ENCODE measurements at regions not wholly inside any gene's neighbourhood (a gene's known extent, or its start where the extent isn't known, plus 50 kb on each side); places are given as distances from the start of the nearest gene placed in this dataset.
A peak's percentile ranks its signal among the peaks of the same experiment; 100 is the strongest.

DNA sequence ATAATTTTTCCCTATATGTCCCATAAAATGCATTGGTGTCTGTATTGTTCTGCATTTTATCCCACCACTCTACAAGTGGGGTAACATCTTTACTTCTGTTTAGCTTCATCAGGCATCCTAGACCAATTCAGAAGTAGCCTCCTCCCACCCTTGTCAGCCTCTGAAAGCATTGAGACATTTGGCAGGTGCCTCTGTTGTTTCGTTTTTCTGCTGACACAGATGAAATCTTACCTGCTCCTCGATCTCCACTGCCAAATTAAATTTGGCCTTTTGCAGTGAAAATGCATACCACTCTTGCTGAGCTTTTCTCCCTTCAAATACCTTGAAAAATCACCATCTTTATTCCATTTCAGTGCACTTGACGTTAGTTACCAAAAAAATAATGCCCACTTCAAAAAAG lies 83.5 kb upstream of the STARD13 start:
- DNase-seq (ENCODE audit: low read depth), result no peak
- no peak overlapping the region for H3K4me3 ChIP-seq (ENCODE audit: low read depth, low read length)
- TF ChIP-seq, protein P1, sequence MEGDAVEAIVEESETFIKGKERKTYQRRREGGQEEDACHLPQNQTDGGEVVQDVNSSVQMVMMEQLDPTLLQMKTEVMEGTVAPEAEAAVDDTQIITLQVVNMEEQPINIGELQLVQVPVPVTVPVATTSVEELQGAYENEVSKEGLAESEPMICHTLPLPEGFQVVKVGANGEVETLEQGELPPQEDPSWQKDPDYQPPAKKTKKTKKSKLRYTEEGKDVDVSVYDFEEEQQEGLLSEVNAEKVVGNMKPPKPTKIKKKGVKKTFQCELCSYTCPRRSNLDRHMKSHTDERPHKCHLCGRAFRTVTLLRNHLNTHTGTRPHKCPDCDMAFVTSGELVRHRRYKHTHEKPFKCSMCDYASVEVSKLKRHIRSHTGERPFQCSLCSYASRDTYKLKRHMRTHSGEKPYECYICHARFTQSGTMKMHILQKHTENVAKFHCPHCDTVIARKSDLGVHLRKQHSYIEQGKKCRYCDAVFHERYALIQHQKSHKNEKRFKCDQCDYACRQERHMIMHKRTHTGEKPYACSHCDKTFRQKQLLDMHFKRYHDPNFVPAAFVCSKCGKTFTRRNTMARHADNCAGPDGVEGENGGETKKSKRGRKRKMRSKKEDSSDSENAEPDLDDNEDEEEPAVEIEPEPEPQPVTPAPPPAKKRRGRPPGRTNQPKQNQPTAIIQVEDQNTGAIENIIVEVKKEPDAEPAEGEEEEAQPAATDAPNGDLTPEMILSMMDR (IDR thresholded peaks at IDR 0.05; ENCODE audit: insufficient read depth, low read depth, low read length, missing control alignments), result no peak

DNA sequence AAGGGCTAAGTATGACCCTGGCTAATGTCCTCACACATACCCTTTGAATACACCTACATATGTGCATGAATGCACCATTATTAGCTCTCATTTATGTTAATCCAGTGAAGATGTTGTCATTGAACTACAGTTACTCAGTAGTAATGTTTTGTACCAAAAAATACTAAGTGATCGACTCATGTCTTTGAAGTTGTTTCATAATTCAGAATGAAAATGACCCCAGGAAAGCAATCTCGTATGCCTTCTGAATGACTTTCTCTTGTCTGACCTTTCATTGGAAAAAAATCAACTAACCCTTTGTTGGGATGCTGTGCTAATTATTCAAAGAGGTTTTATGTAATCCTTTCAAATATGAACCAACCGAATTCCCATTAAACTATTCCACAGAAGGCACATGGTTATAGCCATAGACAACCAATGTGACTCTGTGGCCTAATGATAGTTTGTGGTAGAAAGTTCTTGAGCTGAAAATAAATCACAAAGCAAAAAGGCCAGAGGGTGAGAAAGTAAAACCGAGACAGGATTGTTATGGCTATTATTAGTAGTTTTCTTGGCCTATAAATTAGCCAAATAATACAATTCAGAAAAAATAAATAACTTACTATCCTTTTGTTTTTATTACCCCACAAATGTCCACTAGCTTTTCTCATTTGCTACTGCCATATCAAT lies 86.8 kb upstream of the STARD13 start:
- TF ChIP-seq, protein P1 (IDR thresholded peaks at IDR 0.05; ENCODE audit: insufficient read depth, low read depth, low read length, missing control alignments), result no peak

DNA sequence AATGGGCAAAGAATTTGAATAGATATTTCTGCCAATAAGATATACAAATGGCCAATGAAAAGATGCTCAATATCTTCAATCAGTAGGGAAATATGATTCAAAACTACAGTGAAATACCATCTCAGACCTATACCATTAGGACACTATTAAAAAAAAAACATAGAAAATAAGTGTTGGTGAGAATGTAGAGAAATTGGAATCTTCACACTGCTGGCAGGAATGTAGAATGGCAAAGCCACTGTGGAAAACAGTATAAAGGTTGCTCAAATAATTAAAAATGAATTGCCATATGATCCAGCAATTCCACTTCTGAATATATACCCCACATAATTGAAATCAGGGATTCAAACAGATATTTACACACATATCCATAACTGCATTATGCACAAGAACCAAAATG lies 88.1 kb upstream of the STARD13 start:
- no peak for DNase-seq (ENCODE audit: low read depth)
- H3K4me3 ChIP-seq (ENCODE audit: low read depth, low read length), result no peak overlapping the region
- TF ChIP-seq, protein P1 (IDR thresholded peaks at IDR 0.05; ENCODE audit: insufficient read depth, low read depth, low read length, missing control alignments), result no peak

More for the DNA sequence above, 86.8 kb upstream of the STARD13 start:
- DNase-seq (ENCODE audit: low read depth), result peak; percentile 33
- no peak overlapping the region for H3K4me3 ChIP-seq (ENCODE audit: low read depth, low read length)

GRCh38 chr13:33375421-33375820 lies 89.9 kb upstream of the STARD13 start:
- no peak for DNase-seq (ENCODE audit: low read depth)
- no peak overlapping the region for H3K4me3 ChIP-seq (ENCODE audit: low read depth, low read length)
- TF ChIP-seq, protein P1 (IDR thresholded peaks at IDR 0.05; ENCODE audit: insufficient read depth, low read depth, low read length, missing control alignments), result no peak

- DNase-seq (ENCODE audit: low read depth), result no peak
- TF ChIP-seq, protein P1 (IDR thresholded peaks at IDR 0.05; ENCODE audit: insufficient read depth, low read depth, low read length, missing control alignments), result no peak
- no peak overlapping the region for H3K4me3 ChIP-seq (ENCODE audit: low read depth, low read length)
These were observed 90.7 kb upstream of the STARD13 start for GRCh38 chr13:33376212-33376611.

GRCh38 chr13:33377411-33377810 lies 91.9 kb upstream of the STARD13 start:
- H3K4me3 ChIP-seq (ENCODE audit: low read depth, low read length), result no peak overlapping the region
- no peak for DNase-seq (ENCODE audit: low read depth)
- TF ChIP-seq, protein P1 (IDR thresholded peaks at IDR 0.05; ENCODE audit: insufficient read depth, low read depth, low read length, missing control alignments), result no peak

- TF ChIP-seq, protein P1 (IDR thresholded peaks at IDR 0.05; ENCODE audit: insufficient read depth, low read depth, low read length, missing control alignments), result no peak
- no peak for DNase-seq (ENCODE audit: low read depth)
- H3K4me3 ChIP-seq (ENCODE audit: low read depth, low read length), result no peak overlapping the region
These were observed 92.3 kb upstream of the STARD13 start for GRCh38 chr13:33377825-33378224.

Measured in GM12865 (cell line).